ENCODE measurements at regions not wholly inside any gene's neighbourhood (a gene's known extent, or its start where the extent isn't known, plus 50 kb on each side); places are given as distances from the start of the nearest gene placed in this dataset.

GRCh38 chr2:120662046-120662445, 73.6 kb upstream of the GLI2 start:
- H3K27me3 ChIP-seq (ENCODE audit: insufficient read depth): peaks cover 22% of the 10 kb centered on the region
- Mint-ChIP-seq H3K4me3 (no peak overlapping the region), H3K27me3 (ENCODE audit: insufficient read depth, low read depth, poor library complexity) (peaks cover 23% of the 10 kb centered on the region), H3K9me3 (peaks cover 35% of the 10 kb centered on the region), H3K4me1 (peaks cover 10% of the 10 kb centered on the region; the same call in 2 of the 3 replicates), H3K36me3 (ENCODE audit: low read depth) (peaks cover 21% of the 10 kb centered on the region), H3K27ac (no peak overlapping the region)
- no peak for DNase-seq (ENCODE audit: low spot score)
- no peak for TF ChIP-seq NANOG (IDR thresholded peaks at IDR 0.05; ENCODE audit: borderline replicate concordance)
- TF ChIP-seq EZH2phosphoT487 (IDR thresholded peaks at IDR 0.05; ENCODE audit: unreplicated experiment): no peak
- TF ChIP-seq REST (IDR thresholded peaks at IDR 0.05; ENCODE audit: unreplicated experiment): no peak
- TF ChIP-seq ETS1 (IDR thresholded peaks at IDR 0.05): no peak
- 0 out of 2 replicates have a peak, but pooled peaks cover 6% of the 10 kb centered on the region for H3F3A ChIP-seq (replicated peaks; ENCODE audit: low read depth)
- peaks cover 5% of the 10 kb centered on the region for H3K4me1 ChIP-seq (ENCODE audit: insufficient read depth)
- H3K36me3 ChIP-seq (ENCODE audit: insufficient read depth): peaks cover 6% of the 10 kb centered on the region; the same call in 1 of the 2 replicates
- H4K20me1 ChIP-seq (replicated peaks; ENCODE audit: insufficient read depth): no peaks in the 10 kb centered on the region
- no peak overlapping the region for H3K4me3 ChIP-seq
- H3K9me2 ChIP-seq (ENCODE audit: insufficient read depth): no peaks in the 10 kb centered on the region
- ATAC-seq: no peak; the same call in 2 of the 3 replicates
- H3K4me2 ChIP-seq: no peak overlapping the region
- no peak overlapping the region for H3K27ac ChIP-seq (ENCODE audit: low read depth)
- peak overlapping the region; percentile 81 for H2AFZ ChIP-seq
- no peaks in the 10 kb centered on the region for H3K79me2 ChIP-seq (replicated peaks; ENCODE audit: insufficient read depth)

- Histone ChIP-seq H3K4me3 (no peak overlapping the region), H3K4me1 (ENCODE audit: insufficient read depth) (peaks cover 5% of the 10 kb centered on the region), H3K9me2 (ENCODE audit: insufficient read depth) (no peaks in the 10 kb centered on the region), H3K27ac (ENCODE audit: low read depth) (no peak overlapping the region), H3K27me3 (ENCODE audit: insufficient read depth) (peaks cover 18% of the 10 kb centered on the region), H3K36me3 (ENCODE audit: insufficient read depth) (peaks cover 9% of the 10 kb centered on the region; the same call in 1 of the 2 replicates), H2AFZ (no peak overlapping the region), H3F3A (replicated peaks; ENCODE audit: low read depth) (0 out of 2 replicates have a peak, but pooled peaks cover 6% of the 10 kb centered on the region), H3K79me2 (replicated peaks; ENCODE audit: insufficient read depth) (no peaks in the 10 kb centered on the region), H4K20me1 (replicated peaks; ENCODE audit: insufficient read depth) (no peaks in the 10 kb centered on the region), H3K4me2 (no peak overlapping the region)
- ATAC-seq (no peak), DNase-seq (ENCODE audit: low spot score) (no peak)
- Mint-ChIP-seq H3K27ac (no peak overlapping the region), H3K4me3 (no peak overlapping the region), H3K36me3 (ENCODE audit: low read depth) (peaks cover 21% of the 10 kb centered on the region), H3K4me1 (peaks cover 10% of the 10 kb centered on the region; the same call in 2 of the 3 replicates), H3K9me3 (peaks cover 42% of the 10 kb centered on the region), H3K27me3 (ENCODE audit: insufficient read depth, low read depth, poor library complexity) (peaks cover 19% of the 10 kb centered on the region)
- no peak for TF ChIP-seq STAT1 (IDR thresholded peaks at IDR 0.05; ENCODE audit: unreplicated experiment)
- no peak for TF ChIP-seq EZH2 (IDR thresholded peaks at IDR 0.05; ENCODE audit: low read depth, unreplicated experiment)
- no peak for TF ChIP-seq EZH2phosphoT487 (IDR thresholded peaks at IDR 0.05; ENCODE audit: unreplicated experiment)
- no peak for TF ChIP-seq ZNF114 (CRISPR knock-in tag; IDR thresholded peaks at IDR 0.05)
- TF ChIP-seq ETS1 (IDR thresholded peaks at IDR 0.05): no peak
- TF ChIP-seq CTCF (conservative IDR thresholded peaks at IDR 0.05; ENCODE audit: low read depth in 2 of 2): no peak
Observed at GRCh38 chr2:120662746-120663145, 72.9 kb upstream of the GLI2 start.
